Neuronal stem cell (in vitro differentiated cells): ENCODE measurements at regions not wholly inside any gene's neighbourhood (a gene's known extent, or its start where the extent isn't known, plus 50 kb on each side); places are given as distances from the start of the nearest gene placed in this dataset.

ENCODE experiments used
- DNase-seq: peaks from one replicate; pipeline ENCODE4 v3.0.0-alpha.2; 2013; ENCODE audit warnings: low spot score
- H2AFZ ChIP-seq: one replicate; pipeline ENCODE4 v1.6.1; 2013; ENCODE audit warnings: mild to moderate bottlenecking, low read length, inconsistent platforms
- H2AK5ac ChIP-seq: 2 replicates; pipeline ENCODE4 v1.6.1; 2013; ENCODE audit warnings: low read depth, mild to moderate bottlenecking, inconsistent platforms, low read length, moderate library complexity, mixed read lengths
- H2BK120ac ChIP-seq: 2 replicates; pipeline ENCODE4 v1.6.1; 2013; ENCODE audit warnings: low read depth, mild to moderate bottlenecking, inconsistent platforms, low read length, moderate library complexity, mixed read lengths
- H2BK12ac ChIP-seq: one replicate; pipeline ENCODE4 v1.6.1; 2013; ENCODE audit warnings: low read length, inconsistent platforms
- H2BK15ac ChIP-seq: 2 replicates; pipeline ENCODE4 v1.6.1; 2013; ENCODE audit warnings: mild to moderate bottlenecking, low read length, inconsistent platforms, mixed read lengths
- H2BK5ac ChIP-seq: one replicate; pipeline ENCODE4 v1.6.1; 2013; ENCODE audit warnings: inconsistent platforms, mild to moderate bottlenecking, low read length, moderate library complexity
- H3K14ac ChIP-seq: one replicate; pipeline ENCODE4 v1.6.1; 2013; ENCODE audit warnings: low read length, inconsistent platforms
- H3K18ac ChIP-seq: 2 replicates; pipeline ENCODE4 v1.6.1; 2013; ENCODE audit warnings: low read length, inconsistent platforms
- H3K23ac ChIP-seq: 2 replicates; pipeline ENCODE4 v1.6.1; 2013; ENCODE audit warnings: low read depth, mild to moderate bottlenecking, mixed read lengths, low read length, inconsistent platforms; ENCODE audit not compliant: poor library complexity
- H3K27ac ChIP-seq: replicated peaks from 3 replicates; pipeline ENCODE4 v1.5.1; 2013; ENCODE audit warnings: low read length, inconsistent platforms
- H3K27me3 ChIP-seq, 3 experiments: 2 replicates each; pipeline ENCODE4 v1.6.1; 2013; ENCODE audit warnings: low read length in 3 of 3, mild to moderate bottlenecking in 2 of 3, inconsistent platforms in 1 of 3, low read depth in 1 of 3, mixed read lengths in 1 of 3, moderate library complexity in 1 of 3; ENCODE audit not compliant: control insufficient read depth in 3 of 3, insufficient read depth in 3 of 3
- H3K36me3 ChIP-seq, 2 donors: replicated peaks in 1 of 2; 2 replicates each; pipeline ENCODE4 v1.6.1; 2013; ENCODE audit warnings: low read length in 2 of 2; ENCODE audit not compliant: control insufficient read depth in 2 of 2, insufficient read depth in 2 of 2
- H3K4ac ChIP-seq: 2 replicates; pipeline ENCODE4 v1.6.1; 2013; ENCODE audit warnings: inconsistent platforms, mild to moderate bottlenecking, low read length, moderate library complexity
- H3K4me1 ChIP-seq, 2 donors: 1 replicate in 1 of 2; 2 replicates in 1 of 2; pipeline ENCODE4 v1.6.1; 2013; ENCODE audit warnings: low read length in 2 of 2, low read depth in 1 of 2; ENCODE audit not compliant: control insufficient read depth in 2 of 2, insufficient read depth in 1 of 2
- H3K4me2 ChIP-seq: one replicate; pipeline ENCODE4 v1.6.1; 2013; ENCODE audit warnings: mild to moderate bottlenecking, low read length, inconsistent platforms; ENCODE audit not compliant: insufficient read depth, poor library complexity, severe bottlenecking
- H3K4me3 ChIP-seq, 2 donors: 2 replicates each; pipeline ENCODE4 v1.5.1; 2013; ENCODE audit warnings: low read length in 2 of 2, mild to moderate bottlenecking in 2 of 2, inconsistent platforms in 1 of 2, moderate library complexity in 1 of 2
- H3K79me1 ChIP-seq: one replicate; pipeline ENCODE4 v1.6.1; 2013; ENCODE audit warnings: low read depth, mild to moderate bottlenecking, inconsistent platforms, low read length, moderate library complexity
- H3K9ac ChIP-seq: one replicate; pipeline ENCODE4 v1.6.1; 2013; ENCODE audit warnings: mild to moderate bottlenecking, low read depth, low read length, inconsistent platforms; ENCODE audit not compliant: poor library complexity
- H3K9me3 ChIP-seq, 2 donors: replicated peaks in 1 of 2; 2 replicates each; pipeline versions ENCODE3 to v1.6.1; 2013; ENCODE audit warnings: low read length in 2 of 2, mild to moderate bottlenecking in 2 of 2, inconsistent platforms in 1 of 2, low read depth in 1 of 2, mixed read lengths in 1 of 2, moderate library complexity in 1 of 2; ENCODE audit not compliant: control insufficient read depth in 2 of 2, insufficient read depth in 1 of 2
- H4K8ac ChIP-seq: one replicate; pipeline ENCODE4 v1.6.1; 2013; ENCODE audit warnings: low read depth, mild to moderate bottlenecking, inconsistent platforms, low read length, moderate library complexity
- H4K91ac ChIP-seq: one replicate; pipeline ENCODE4 v1.6.1; 2013; ENCODE audit warnings: low read length, low read depth, mild to moderate bottlenecking, inconsistent platforms; ENCODE audit not compliant: poor library complexity
- WGBS, 2 donors: extraction: QIAGEN DNeasy Blood & Tissue Kit; methylation state at CpG; one replicate each; pipeline ENCODE4 v1.1.7; 2013; ENCODE audit warnings: missing lambda C conversion rate in 2 of 2, mixed read lengths in 1 of 2; ENCODE audit not compliant: insufficient read length in 2 of 2, insufficient replicate concordance in 1 of 2; ENCODE audit errors: extremely low coverage in 2 of 2; 5-methylcytosine and 5-hydroxymethylcytosine counted together

DNA sequence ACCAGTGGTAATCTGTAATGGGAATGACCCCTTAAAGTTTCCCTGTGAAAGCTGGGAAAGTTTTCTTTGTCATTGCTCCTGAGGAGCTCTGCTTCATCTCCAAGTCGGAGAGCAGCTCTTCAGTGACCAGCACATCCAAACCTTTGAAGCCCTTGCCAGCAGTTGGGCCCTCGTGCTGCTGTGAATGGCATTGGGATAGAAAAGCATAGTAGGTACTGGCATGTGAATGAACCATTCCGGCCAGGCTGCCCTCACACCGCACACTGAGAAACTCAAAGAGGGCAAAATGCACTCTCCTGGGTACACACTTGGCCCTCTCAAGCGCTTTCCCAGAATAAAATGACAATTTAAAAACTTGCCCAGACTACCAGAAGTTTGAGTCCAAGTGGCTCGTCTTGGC, 1135.0 kb upstream of the WWC1 start:
- Histone ChIP-seq H4K8ac (no peak overlapping the region), H3K9me3 (peaks cover 0 to 1% of the 10 kb centered on the region in 2 donors), H2BK12ac (no peak overlapping the region), H2BK15ac (no peak overlapping the region), H2BK120ac (no peak overlapping the region), H3K9ac (no peak overlapping the region), H3K79me1 (no peaks in the 10 kb centered on the region), H3K18ac (no peak overlapping the region), H3K4me3 (no peak overlapping the region), H3K27ac (no peak overlapping the region), H3K14ac (no peak overlapping the region), H2BK5ac (no peak overlapping the region), H3K4me2 (no peak overlapping the region), H3K23ac (no peak overlapping the region), H3K4ac (no peak overlapping the region), H3K4me1 (no peaks in the 10 kb centered on the region), H2AFZ (no peak overlapping the region), H2AK5ac (no peak overlapping the region), H3K27me3 (no peaks in the 10 kb centered on the region), H3K36me3 (no peaks in the 10 kb centered on the region), H4K91ac (no peak overlapping the region)
- DNase-seq = no peak
- WGBS, 2 donors = no CpG with 5 or more reads among the region's 6 CpGs

DNA sequence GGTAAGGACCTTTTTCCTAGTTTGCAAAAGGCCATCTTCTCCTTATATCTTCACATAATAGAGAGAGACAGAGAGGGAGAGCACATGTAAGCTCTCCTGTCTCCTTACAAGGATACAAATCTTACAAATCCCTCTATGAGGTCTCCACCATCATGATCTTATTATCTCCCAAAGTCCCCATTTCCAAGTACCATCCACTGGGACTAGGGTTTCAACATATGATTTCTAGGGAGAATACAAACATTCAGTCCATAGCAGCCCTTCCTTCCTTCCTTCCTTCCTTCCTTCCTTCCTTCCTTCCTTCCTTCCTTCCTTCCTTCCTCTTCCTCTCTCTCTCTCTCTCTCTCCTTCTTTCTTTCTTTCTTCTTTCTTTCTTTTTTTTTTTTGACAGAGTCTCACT, 1132.9 kb upstream of the WWC1 start:
- Histone ChIP-seq H2BK120ac (no peak overlapping the region), H2AK5ac (no peak overlapping the region), H3K23ac (no peak overlapping the region), H3K4ac (no peak overlapping the region), H3K14ac (no peak overlapping the region), H3K79me1 (no peaks in the 10 kb centered on the region), H3K27ac (no peak overlapping the region), H2BK12ac (no peak overlapping the region), H3K36me3 (no peaks in the 10 kb centered on the region), H2BK5ac (no peak overlapping the region), H3K4me1 (no peaks in the 10 kb centered on the region), H3K9me3 (peaks cover 0 to 1% of the 10 kb centered on the region in 2 donors), H3K4me3 (no peak overlapping the region), H3K9ac (no peak overlapping the region), H3K18ac (no peak overlapping the region), H2AFZ (no peak overlapping the region), H4K91ac (no peak overlapping the region), H3K4me2 (no peak overlapping the region), H4K8ac (no peak overlapping the region), H3K27me3 (no peaks in the 10 kb centered on the region), H2BK15ac (no peak overlapping the region)
- no peak for DNase-seq

DNA sequence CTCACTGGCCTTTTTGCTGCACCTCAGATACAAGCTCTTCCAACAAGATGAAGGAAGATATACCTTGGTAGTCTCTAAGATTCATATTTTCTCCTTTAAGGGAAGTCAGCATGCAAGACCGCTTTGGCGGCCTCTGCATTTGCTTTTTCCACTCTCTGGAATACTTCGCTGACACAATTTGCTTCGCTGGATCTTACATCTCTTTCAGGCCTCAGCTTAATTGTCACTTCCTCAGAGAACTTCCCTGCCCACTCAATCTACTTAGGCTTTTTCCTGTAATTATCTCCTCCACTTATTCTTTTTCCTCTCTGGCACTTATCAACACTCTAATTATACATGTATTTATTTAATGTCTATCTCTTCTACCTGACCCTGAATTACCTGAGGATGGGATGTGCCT, 1131.1 kb upstream of the WWC1 start:
- Histone ChIP-seq H2BK120ac (no peak overlapping the region), H4K91ac (no peak overlapping the region), H3K27me3 (no peaks in the 10 kb centered on the region), H2AFZ (no peak overlapping the region), H3K18ac (no peak overlapping the region), H2BK15ac (no peak overlapping the region), H2BK12ac (no peak overlapping the region), H3K36me3 (no peaks in the 10 kb centered on the region), H3K14ac (no peak overlapping the region), H3K23ac (no peak overlapping the region), H3K27ac (no peak overlapping the region), H3K4me2 (no peak overlapping the region), H4K8ac (no peak overlapping the region), H3K9ac (no peak overlapping the region), H3K4me3 (no peak overlapping the region), H2AK5ac (no peak overlapping the region), H3K79me1 (no peaks in the 10 kb centered on the region), H2BK5ac (no peak overlapping the region), H3K4ac (no peak overlapping the region), H3K9me3 (peaks cover 0 to 1% of the 10 kb centered on the region in 2 donors), H3K4me1 (no peaks in the 10 kb centered on the region)
- no peak for DNase-seq
- no CpG with 5 or more reads among the region's 4 CpGs for WGBS, 2 donors

DNA sequence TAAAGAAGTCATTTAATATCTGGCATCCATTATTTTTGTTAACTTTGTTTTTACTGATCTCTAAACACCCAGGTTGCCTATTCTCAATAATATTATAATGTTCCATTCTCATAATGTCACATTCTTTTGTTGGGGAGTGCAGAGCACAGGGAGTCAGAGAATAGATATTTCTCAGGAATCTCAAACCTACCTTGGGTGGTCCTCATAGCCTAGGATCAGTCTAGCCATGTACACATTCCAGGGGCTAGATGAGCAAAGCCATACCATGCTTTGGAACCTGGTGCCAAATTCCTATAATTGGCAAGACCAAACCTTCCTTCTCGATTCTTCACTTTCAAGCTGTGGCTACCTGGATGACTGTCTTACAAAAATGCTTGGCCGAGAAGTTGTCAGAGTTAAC, 1124.7 kb upstream of the WWC1 start:
- H4K91ac ChIP-seq = no peak overlapping the region
- H2BK120ac ChIP-seq = no peak overlapping the region
- H3K9me3 ChIP-seq = no peaks in the 10 kb centered on the region
- H3K4me1 ChIP-seq = no peaks in the 10 kb centered on the region
- H2AFZ ChIP-seq = no peak overlapping the region
- H2AK5ac ChIP-seq = no peak overlapping the region
- no peak overlapping the region for H3K27ac ChIP-seq
- H3K27me3 ChIP-seq = no peaks in the 10 kb centered on the region
- no peak overlapping the region for H3K9ac ChIP-seq
- H2BK12ac ChIP-seq = no peak overlapping the region
- no peak overlapping the region for H3K14ac ChIP-seq
- no peak overlapping the region for H3K4ac ChIP-seq
- WGBS, 2 donors = no CpG with 5 or more reads among the region's 2 CpGs
- no peak overlapping the region for H4K8ac ChIP-seq
- H3K23ac ChIP-seq = no peak overlapping the region
- H3K18ac ChIP-seq = no peak overlapping the region
- H3K4me2 ChIP-seq = no peak overlapping the region
- H3K36me3 ChIP-seq = no peaks in the 10 kb centered on the region
- DNase-seq = no peak
- H2BK5ac ChIP-seq = no peak overlapping the region
- no peaks in the 10 kb centered on the region for H3K79me1 ChIP-seq
- H2BK15ac ChIP-seq = no peak overlapping the region
- no peak overlapping the region for H3K4me3 ChIP-seq
